ENCODE measurements at regions not wholly inside any gene's neighbourhood (a gene's known extent, or its start where the extent isn't known, plus 50 kb on each side); places are given as distances from the start of the nearest gene placed in this dataset.

- no peak for DNase-seq
Measured at GRCh38 chr11:70661761-70662501, 263.6 kb downstream of the CTTN start.

DNA sequence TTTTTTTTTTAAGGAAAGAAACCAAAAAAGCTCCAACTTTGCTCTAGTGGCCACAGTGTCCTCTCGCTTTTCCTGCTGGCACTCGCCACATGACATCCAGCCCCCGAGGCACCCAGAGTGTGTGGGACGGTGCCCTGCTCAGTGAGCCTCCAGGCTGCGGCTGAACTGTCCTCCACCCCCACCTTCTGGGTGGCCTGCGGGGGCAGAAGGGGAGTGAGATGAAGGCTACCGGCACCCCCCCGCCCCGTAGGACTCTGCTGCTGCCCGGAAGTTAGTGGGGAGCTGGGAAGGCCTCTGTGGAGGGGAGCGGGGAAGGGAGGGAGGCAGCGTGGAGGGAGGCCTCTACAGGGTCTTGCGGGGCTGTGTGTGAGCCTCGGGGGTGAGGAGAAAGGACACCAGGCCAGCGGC, 264.4 kb downstream of the CTTN start:
- no peak for DNase-seq

DNA sequence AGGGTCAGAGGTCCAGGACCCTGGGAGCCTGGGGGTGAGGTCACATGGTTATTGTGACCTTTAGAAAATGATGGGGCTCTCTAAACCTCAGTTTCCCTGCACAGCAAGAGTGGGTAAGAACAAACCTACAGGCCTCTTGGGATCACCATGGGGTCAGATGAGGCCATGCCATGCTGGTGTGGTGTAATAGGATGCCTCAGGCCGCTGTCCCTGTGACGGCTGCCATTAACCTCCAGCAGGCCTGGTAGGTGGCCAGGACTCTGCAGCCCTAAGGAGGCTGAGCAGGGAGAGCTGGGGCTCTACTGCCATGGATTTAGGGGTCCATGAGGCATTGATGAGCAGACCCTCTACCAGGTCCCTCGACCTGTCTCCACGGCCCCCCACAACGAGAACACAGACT, 265.5 kb downstream of the CTTN start:
- no peak for DNase-seq

DNA sequence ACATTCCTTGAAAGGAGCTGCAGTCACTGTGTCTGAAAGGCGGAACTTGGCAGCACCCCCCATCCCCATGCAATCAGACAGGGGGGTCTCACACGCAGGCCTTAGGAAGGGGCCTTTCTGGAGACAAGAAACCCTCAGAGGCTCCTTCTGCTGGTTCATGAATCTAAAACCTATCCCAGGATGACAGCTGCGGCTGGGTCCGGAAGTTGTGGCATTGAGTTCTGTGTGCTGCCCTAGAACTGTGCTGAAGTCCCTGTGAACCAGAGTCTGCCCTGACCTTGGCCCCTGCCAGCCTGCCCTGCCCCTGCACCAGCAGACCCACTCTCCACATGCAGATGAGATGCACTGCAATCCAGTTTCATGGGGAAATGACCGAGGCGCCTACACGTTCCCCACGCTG, 268.0 kb downstream of the CTTN start:
- DNase-seq: no peak

GRCh38 chr11:70667767-70668166, 269.4 kb downstream of the CTTN start:
- no peak for DNase-seq

DNA sequence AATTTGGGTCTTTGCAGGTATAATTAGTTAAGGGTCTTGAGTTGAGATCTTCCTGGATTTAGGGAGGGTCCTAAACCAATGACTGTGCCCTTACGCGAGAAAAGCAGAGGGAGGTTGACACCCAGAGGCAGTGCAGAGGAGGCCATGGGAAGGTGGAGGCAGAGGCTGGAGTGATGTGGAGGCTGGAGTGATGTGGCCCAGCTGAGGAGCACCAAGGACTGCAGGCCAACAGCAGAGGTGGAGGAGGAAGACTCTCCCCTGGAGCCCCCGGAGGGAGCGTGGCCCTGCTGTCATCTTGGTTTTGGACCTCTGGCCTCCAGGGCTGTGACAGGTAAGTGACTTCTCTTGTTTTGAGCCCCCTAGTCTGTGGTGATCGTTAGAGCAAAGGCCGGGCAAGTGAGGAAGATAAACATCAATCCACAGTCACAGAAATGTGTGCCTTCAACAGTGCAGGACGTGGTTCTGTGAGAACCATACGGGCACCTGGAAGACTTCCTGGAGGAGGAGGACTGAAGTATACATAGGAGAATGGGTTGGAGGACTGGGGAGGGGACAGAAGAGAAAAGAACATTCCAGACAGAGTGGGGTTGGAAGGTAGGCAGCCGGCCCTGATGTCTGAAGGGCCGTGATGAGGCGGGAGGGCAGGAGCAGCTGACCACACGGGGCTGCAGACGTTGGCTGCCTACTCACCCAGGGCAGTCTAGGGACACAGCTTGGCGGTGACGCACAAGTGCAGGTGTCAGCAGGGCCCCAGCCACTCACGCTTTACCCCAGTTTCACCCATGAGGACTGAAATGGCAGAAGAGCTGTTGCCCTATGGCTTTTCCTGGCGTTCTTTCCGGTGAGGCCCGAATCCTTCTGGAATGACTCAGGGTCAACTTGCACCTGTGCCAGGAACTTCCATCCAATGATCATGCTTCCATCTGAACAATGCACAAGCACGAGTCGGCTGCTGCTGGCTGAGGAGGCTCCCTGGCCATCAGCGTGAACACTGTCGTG, 270.2 kb downstream of the CTTN start:
- no peak for DNase-seq

DNA sequence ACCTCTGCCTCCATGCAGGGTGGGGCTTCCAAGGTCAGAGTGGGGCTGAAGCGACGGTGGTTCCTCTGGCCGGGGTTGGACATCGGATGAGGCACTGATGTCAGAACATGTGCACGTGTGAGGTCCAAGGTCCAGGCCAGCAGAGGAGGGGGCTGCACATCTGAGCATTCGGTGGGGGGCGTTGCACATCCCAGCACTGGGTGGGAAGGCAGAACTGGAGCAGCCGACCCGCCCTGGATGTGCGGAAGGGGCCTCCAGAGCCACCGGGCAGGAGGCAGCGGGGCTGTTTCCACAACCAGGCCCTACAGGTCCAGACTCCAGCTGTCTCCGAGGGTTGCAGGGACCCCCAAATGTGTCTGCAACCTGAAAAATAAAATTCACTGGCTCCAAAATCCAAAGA, 271.0 kb downstream of the CTTN start:
- DNase-seq: no peak

- DNase-seq: no peak
Measured at GRCh38 chr11:70669871-70670675, 271.7 kb downstream of the CTTN start.

DNA sequence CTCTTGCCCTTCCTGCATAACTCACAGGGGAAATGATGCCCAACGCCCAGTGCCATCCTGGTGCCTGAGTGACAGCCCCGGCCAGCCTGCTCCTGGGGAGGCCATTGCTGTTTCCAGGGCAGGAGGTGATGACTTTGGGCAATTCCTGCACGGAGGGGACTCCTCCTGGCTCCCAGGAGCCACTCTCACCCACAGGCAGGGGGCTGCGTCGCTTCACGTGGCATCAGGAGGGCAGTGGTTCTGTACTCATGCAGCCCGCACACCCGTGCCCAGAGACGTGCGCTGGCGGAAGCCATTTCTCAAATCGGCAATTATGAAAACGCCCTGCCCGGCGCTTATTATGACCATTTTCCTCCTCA, 272.3 kb downstream of the CTTN start:
- DNase-seq: no peak

DNA sequence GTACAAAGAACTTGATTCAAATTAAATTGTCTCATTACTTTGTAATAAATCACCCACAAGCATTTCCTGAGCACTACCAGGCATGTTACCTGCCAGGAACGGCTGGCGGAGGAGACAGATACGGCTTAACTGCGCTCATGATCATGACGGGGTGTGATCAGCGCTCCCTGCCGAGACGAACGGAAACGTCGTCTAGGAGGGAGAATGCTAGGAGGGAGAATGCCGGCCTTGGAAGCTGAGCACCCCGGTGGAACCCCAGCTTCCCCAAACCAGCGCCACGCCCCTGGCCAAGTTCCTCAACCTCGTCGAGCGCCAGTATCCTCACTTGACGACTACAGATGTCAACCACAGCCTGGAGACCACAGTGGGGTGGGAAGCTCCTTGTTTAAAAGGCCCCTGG, 272.8 kb downstream of the CTTN start:
- no peak for DNase-seq

- DNase-seq: no peak
Measured at GRCh38 chr11:70671611-70672010, 273.3 kb downstream of the CTTN start.

DNA sequence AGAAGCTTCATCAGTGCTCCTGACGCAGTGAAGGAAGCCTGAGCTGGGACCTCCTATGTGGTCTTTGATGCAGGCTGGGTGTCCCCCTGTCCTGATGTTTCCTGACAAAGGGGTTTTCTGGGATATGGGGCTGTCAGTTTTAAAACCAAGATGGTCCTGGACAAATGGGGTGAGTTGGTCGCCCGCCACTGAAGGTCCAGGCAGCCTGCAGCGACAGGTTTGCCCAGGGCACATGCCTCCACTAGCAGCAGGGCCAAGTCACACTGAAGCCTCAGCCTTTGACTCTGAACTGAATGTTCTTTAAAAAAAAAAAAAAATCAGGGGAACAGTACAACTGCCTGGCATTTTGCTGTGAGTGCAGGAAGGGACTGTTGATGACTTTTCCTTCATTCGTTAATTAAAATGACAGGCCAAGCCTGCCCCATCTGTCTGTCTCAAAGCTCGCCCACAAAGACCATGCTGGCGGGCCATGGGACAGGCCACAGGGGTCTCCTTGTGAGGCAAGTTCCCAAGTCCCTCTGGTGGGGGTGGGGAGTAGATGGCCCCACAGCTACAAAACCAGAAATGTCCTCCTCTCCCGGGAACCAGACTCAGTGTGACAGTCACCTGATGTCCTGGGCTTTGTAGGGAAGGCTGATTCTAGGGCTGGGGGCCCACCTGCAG, 274.8 kb downstream of the CTTN start:
- DNase-seq: no peak

- no peak for DNase-seq
Measured at GRCh38 chr11:70674605-70675004, 276.3 kb downstream of the CTTN start.

GRCh38 chr11:70675697-70676374, 277.5 kb downstream of the CTTN start:
- DNase-seq: no peak

DNA sequence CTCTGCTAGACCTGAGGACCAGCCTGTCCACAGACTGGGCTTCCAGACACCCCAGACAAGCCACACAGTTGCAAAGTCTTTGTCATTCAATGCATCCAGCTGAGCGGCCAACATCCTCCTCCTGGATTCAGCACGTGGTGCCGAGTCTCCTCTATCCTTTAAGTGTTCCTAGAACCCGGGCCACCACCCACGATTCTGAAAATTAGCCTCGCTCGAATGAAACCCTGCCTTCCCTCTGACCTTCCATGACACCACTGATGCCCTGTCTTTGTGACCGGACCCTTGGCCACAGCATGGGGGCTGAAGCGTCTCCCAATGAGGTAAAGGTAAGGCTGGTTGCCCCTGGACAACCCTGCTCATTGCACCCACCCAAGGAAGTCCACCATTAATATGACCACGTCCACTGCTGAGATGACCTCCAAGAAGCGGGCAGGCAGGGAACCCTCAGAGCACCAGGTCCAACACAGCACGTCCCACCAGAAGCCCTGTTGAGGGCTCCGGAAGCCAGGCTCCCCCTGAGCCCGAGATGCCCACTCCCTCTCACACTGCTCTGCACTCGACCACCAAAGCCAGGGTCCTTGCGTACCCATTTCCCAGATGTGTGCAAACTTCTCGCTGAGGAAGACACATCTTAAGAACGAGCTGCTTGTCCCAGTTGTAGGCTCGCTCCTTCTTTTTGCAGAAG, 279.0 kb downstream of the CTTN start:
- DNase-seq: no peak

- no peak for DNase-seq
Measured at GRCh38 chr11:70678931-70679900, 280.9 kb downstream of the CTTN start.

- peak; percentile 23 for DNase-seq
Measured at GRCh38 chr11:70680781-70681281, 282.5 kb downstream of the CTTN start.

GRCh38 chr11:70682056-70682455, 283.7 kb downstream of the CTTN start:
- no peak for DNase-seq

DNA sequence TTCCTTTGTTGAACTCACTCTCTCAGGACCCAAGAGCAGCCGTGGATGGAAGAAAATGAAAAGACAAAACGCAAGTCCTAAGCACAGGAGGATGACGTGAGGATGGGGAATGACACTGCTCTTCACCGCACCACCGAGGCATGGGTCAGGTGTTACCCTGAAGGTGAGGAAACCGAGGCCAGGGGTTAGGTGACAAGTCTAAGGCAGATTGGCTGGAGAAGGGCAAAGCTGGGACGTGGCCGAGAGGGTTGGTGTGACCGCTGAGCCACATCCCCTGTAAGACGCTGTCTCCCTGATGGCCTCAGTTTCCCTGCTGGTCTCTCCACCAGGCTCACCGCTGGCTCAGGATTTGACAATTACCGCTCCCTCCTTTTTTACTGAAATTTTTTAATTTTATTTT, 284.4 kb downstream of the CTTN start:
- no peak for DNase-seq

DNA sequence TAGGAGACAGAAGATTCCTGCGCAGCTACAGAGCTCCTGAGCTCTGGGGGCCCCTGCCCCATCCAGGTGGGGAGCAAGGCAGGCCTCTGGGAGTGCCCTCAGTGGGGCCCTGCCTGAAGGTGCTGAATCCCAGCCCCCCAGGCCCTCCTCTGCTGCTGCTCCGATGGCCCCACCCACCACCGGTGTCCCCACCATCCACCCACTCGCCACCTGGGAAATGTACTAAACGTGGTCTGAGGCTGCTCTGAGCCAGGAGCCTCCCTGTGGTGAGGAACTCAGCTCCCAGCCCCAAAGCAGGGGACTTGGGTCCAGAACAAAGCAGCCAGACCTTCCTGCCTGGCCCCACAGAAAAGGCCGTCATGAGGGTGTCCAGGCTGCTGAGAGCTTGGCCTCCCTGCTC, 289.4 kb downstream of the CTTN start:
- DNase-seq: no peak

Measured in activated CD4-positive, alpha-beta T cell treated with anti-CD3 and anti-CD28 coated beads, Interleukin-2, amount 50 U/mL, for 16 hours (primary cell).